ENCODE measurements at regions not wholly inside any gene's neighbourhood (a gene's known extent, or its start where the extent isn't known, plus 50 kb on each side); places are given as distances from the start of the nearest gene placed in this dataset.
"Not testable (repeated sequence)": the region's sequence is repeated elsewhere in the genome, so short reads cannot be mapped to it uniquely, and the experiment has no call there.

DNA sequence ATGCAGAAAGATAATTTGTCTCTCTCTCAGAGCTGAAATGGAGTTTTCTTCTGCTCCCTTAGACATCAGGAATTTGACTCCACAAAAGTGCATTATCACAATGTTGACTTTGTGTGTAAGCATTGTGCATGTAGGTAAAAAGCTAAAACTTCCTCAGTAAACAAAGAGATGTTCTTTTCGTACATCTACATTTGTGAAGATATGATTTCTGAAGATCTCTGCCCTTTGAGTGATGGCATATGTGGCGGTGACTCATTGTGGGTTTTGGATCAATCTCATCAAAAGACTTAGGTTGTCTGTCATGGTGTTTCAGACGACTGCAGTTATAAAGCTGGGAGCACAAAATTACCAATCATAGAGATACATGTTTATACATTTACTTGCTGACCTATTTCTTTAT is 411.4 kb upstream of the LMO3 start:
- H3K27me3 ChIP-seq (ENCODE audit: control insufficient read depth, insufficient read depth, low read length) = no peaks in the 10 kb centered on the region
- H3K9ac ChIP-seq (ENCODE audit: low read length in 3 of 3) = no peak overlapping the region
- TF ChIP-seq, protein P1, sequence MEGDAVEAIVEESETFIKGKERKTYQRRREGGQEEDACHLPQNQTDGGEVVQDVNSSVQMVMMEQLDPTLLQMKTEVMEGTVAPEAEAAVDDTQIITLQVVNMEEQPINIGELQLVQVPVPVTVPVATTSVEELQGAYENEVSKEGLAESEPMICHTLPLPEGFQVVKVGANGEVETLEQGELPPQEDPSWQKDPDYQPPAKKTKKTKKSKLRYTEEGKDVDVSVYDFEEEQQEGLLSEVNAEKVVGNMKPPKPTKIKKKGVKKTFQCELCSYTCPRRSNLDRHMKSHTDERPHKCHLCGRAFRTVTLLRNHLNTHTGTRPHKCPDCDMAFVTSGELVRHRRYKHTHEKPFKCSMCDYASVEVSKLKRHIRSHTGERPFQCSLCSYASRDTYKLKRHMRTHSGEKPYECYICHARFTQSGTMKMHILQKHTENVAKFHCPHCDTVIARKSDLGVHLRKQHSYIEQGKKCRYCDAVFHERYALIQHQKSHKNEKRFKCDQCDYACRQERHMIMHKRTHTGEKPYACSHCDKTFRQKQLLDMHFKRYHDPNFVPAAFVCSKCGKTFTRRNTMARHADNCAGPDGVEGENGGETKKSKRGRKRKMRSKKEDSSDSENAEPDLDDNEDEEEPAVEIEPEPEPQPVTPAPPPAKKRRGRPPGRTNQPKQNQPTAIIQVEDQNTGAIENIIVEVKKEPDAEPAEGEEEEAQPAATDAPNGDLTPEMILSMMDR (IDR thresholded peaks at IDR 0.05; ENCODE audit: borderline replicate concordance, extremely low read depth, insufficient read depth) = no peak
- no peak for FAIRE-seq
- H3K4me1 ChIP-seq (ENCODE audit: control insufficient read depth in 2 of 3, insufficient read depth in 2 of 3, low read depth in 1 of 3, low read length in 3 of 3) = no peaks in the 10 kb centered on the region
- no peaks in the 10 kb centered on the region for H3K36me3 ChIP-seq (ENCODE audit: control insufficient read depth in 2 of 3, insufficient read depth in 3 of 3, low read length in 3 of 3)
- intact Hi-C loops (cut with DNase I) = no loop called here
- no peaks in the 10 kb centered on the region for H3K9me3 ChIP-seq (ENCODE audit: control insufficient read depth in 2 of 3, insufficient read depth in 1 of 3, low read length in 3 of 3)
- DNase-seq = no peak
- no peak overlapping the region for H3K27ac ChIP-seq (ENCODE audit: low read depth in 2 of 2, low read length in 2 of 2)
- no peak overlapping the region for H3K4me3 ChIP-seq (ENCODE audit: low read length in 3 of 3)

DNA sequence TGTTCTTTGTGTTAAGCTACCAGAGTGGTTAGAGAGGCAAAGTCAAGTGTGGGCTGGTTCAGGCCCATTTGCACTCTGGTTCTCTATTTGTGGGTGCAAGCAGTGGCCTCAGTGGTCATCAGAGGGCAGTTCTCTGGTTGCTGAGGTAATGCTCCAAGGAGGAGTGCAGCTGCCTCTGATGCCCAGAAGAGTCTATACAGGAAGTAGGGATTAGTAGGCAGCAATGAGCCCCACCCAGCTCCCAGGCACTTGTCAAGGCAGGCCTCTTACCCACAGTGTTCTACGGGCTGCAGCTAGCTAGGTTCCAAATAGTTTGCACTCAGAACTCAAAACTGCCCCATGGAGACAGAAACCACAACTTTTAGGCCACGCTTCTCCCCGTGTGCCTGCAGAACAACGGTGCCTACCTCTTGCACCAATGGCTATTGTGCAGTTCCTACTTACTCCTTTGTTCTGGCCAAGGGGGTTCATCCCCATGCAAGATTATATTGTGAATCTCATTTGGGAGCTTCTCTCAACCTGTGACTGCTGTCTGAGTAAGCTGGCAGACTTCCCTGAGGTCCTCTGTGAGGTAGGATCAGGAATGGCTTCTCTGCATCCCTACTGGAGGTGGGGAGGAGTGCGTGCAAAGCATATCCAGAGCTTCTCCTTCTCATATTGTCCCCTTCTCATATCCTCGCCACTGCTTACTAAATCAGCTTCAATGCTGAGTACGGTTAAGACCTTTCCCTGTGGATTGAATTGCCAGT is 410.3 kb upstream of the LMO3 start:
- FAIRE-seq = no peak
- Histone ChIP-seq H3K4me1 (ENCODE audit: control insufficient read depth in 2 of 3, insufficient read depth in 2 of 3, low read depth in 1 of 3, low read length in 3 of 3) (no peaks in the 10 kb centered on the region), H3K27ac (ENCODE audit: low read depth in 2 of 2, low read length in 2 of 2) (no peak overlapping the region), H3K9ac (ENCODE audit: low read length in 3 of 3) (no peak overlapping the region), H3K4me3 (ENCODE audit: low read length in 3 of 3) (no peak overlapping the region), H3K27me3 (ENCODE audit: control insufficient read depth, insufficient read depth, low read length) (no peaks in the 10 kb centered on the region), H3K36me3 (ENCODE audit: control insufficient read depth in 2 of 3, insufficient read depth in 3 of 3, low read length in 3 of 3) (no peaks in the 10 kb centered on the region), H3K9me3 (ENCODE audit: control insufficient read depth in 2 of 3, insufficient read depth in 1 of 3, low read length in 3 of 3) (no peaks in the 10 kb centered on the region)
- no peak for DNase-seq
- TF ChIP-seq, protein P1 (IDR thresholded peaks at IDR 0.05; ENCODE audit: borderline replicate concordance, extremely low read depth, insufficient read depth) = no peak
- intact Hi-C loops (cut with DNase I) = no loop called here

DNA sequence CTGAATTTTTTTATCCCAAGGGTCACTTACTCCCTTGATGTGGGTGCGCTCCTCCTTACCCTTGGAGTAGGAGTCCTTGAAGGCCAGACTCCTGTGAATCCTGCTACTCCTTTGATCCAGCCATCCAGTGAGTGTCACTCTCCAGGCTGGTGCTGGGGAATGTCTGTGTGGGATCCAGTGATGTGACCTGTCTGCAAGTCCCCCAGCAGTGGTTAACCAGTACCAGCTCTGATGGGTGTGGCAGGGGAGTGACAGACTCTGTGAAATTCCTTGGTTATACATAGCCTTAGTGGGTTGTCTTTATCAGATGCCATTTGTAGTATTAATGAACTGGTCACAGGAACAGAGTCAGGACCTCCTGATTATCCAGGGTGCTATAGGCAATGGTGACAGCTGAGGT is 409.5 kb upstream of the LMO3 start:
- no peaks in the 10 kb centered on the region for H3K27me3 ChIP-seq (ENCODE audit: control insufficient read depth, insufficient read depth, low read length)
- TF ChIP-seq, protein P1 (IDR thresholded peaks at IDR 0.05; ENCODE audit: borderline replicate concordance, extremely low read depth, insufficient read depth) = no peak
- H3K4me3 ChIP-seq (ENCODE audit: low read length in 3 of 3) = no peak overlapping the region
- H3K4me1 ChIP-seq (ENCODE audit: control insufficient read depth in 2 of 3, insufficient read depth in 2 of 3, low read depth in 1 of 3, low read length in 3 of 3) = no peaks in the 10 kb centered on the region
- FAIRE-seq (no peak), DNase-seq (no peak)
- H3K27ac ChIP-seq (ENCODE audit: low read depth in 2 of 2, low read length in 2 of 2) = no peak overlapping the region
- no peak overlapping the region for H3K9ac ChIP-seq (ENCODE audit: low read length in 3 of 3)
- no peaks in the 10 kb centered on the region for H3K9me3 ChIP-seq (ENCODE audit: control insufficient read depth in 2 of 3, insufficient read depth in 1 of 3, low read length in 3 of 3)
- no peaks in the 10 kb centered on the region for H3K36me3 ChIP-seq (ENCODE audit: control insufficient read depth in 2 of 3, insufficient read depth in 3 of 3, low read length in 3 of 3)
- intact Hi-C loops (cut with DNase I) = no loop called here

DNA sequence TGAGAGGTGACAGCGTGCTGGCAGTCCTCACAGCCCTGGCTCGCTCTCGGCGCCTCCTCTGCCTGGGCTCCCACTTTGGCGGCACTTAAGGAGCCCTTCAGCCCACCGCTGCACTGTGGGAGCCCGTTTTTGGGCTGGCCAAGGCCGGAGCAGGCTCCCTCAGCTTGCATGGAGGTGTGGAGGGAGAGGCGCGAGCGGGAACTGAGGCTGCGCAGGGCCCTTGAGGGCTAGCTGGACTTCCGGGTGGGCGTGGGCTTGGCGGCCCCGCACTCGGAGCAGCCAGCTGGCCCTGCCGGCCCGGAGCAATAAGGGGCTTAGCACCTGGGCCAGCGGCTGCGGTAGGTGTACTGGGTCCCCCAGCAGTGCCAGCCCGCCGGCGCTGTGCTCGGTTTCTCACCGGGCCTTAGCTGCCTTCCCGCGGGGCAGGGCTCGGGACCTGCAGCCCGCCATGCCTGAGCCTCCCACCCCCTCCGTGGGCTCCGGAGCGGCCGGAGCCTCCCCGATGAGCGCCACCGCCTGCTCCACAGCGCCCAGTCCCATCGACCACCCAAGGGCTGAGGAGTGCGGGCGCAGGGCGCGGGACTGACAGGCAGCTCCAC is 401.6 kb upstream of the LMO3 start:
- H3K4me3 ChIP-seq (ENCODE audit: low read length in 3 of 3); H3K36me3 ChIP-seq (ENCODE audit: control insufficient read depth in 2 of 3, insufficient read depth in 3 of 3, low read length in 3 of 3); FAIRE-seq; H3K9me3 ChIP-seq (ENCODE audit: control insufficient read depth in 2 of 3, insufficient read depth in 1 of 3, low read length in 3 of 3); intact Hi-C loops (cut with DNase I); H3K9ac ChIP-seq (ENCODE audit: low read length in 3 of 3); H3K27me3 ChIP-seq (ENCODE audit: control insufficient read depth, insufficient read depth, low read length); DNase-seq; H3K4me1 ChIP-seq (ENCODE audit: control insufficient read depth in 2 of 3, insufficient read depth in 2 of 3, low read depth in 1 of 3, low read length in 3 of 3); H3K27ac ChIP-seq (ENCODE audit: low read depth in 2 of 2, low read length in 2 of 2): not testable (repeated sequence)

DNA sequence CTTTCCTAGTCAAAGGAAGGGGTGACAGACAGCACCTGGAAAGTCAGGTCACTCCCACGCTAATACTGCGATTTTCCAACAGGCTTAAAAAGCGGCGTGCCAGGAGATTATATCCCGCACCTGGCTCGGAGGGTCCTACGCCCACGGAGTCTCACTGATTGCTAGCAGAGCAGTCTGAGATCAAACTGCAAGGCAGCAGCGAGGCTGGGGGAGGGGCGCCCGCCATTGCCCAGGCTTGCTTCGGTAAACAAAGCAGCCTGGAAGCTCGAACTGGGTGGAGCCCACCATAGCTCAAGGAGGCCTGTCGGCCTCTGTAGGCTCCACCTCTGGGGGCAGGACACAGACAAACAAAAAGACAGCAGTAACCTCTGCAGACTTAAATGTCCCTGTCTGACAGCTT is 392.6 kb upstream of the LMO3 start:
- FAIRE-seq; H3K4me1 ChIP-seq (ENCODE audit: control insufficient read depth in 2 of 3, insufficient read depth in 2 of 3, low read depth in 1 of 3, low read length in 3 of 3); H3K4me3 ChIP-seq (ENCODE audit: low read length in 3 of 3); DNase-seq; intact Hi-C loops (cut with DNase I); H3K27ac ChIP-seq (ENCODE audit: low read depth in 2 of 2, low read length in 2 of 2); H3K9ac ChIP-seq (ENCODE audit: low read length in 3 of 3); H3K9me3 ChIP-seq (ENCODE audit: control insufficient read depth in 2 of 3, insufficient read depth in 1 of 3, low read length in 3 of 3); H3K27me3 ChIP-seq (ENCODE audit: control insufficient read depth, insufficient read depth, low read length); H3K36me3 ChIP-seq (ENCODE audit: control insufficient read depth in 2 of 3, insufficient read depth in 3 of 3, low read length in 3 of 3): not testable (repeated sequence)

Data from kidney (tissue), 13 donors.